Activated CD8-positive, alpha-beta T cell treated with anti-CD3 and anti-CD28 coated beads, Interleukin-2, amount 10 ng/mL, durations not matched to agents 7 days and 5 days (primary cell): ENCODE measurements at regions not wholly inside any gene's neighbourhood (a gene's known extent, or its start where the extent isn't known, plus 50 kb on each side); places are given as distances from the start of the nearest gene placed in this dataset.
"Not testable (repeated sequence)": the region's sequence is repeated elsewhere in the genome, so short reads cannot be mapped to it uniquely, and the experiment has no call there.

Experiments used
- ATAC-seq: fragments of 150-1000 bp; cut with Tn5 transposase; one replicate; pipeline ENCODE4 v1.10.0; 2021; ENCODE audit warnings: moderate library complexity
- CTCF ChIA-PET: fragments of 350-600 bp; sonication (Branson Sonifier 250); formaldehyde crosslinking; loops from one replicate; lab custom pipeline; 2021; ENCODE audit warnings: antibody characterized with exemption; lab: Charles Lee
- POLR2A ChIA-PET: fragments of 350-600 bp; sonication (Branson Sonifier 250); formaldehyde crosslinking; loops from one replicate; lab custom pipeline; 2021; ENCODE audit warnings: antibody characterized with exemption; lab: Charles Lee
- DNase-seq: peaks from one replicate; pipeline ENCODE4 v3.0.0-alpha.2; 2020
- H3K27ac Mint-ChIP-seq: one replicate; pipeline ENCODE4 v1.8.0; 2021; ENCODE audit warnings: mild to moderate bottlenecking, mixed read lengths
- H3K27me3 Mint-ChIP-seq: one replicate; pipeline ENCODE4 v1.8.0; 2021; ENCODE audit warnings: low read depth, mixed read lengths
- H3K36me3 Mint-ChIP-seq: one replicate; pipeline ENCODE4 v1.8.0; 2021; ENCODE audit warnings: low read depth, mixed read lengths
- H3K4me1 Mint-ChIP-seq: one replicate; pipeline ENCODE4 v1.8.0; 2021; ENCODE audit warnings: low read depth, mixed read lengths
- H3K4me3 Mint-ChIP-seq: one replicate; pipeline ENCODE4 v1.8.0; 2021; ENCODE audit warnings: mild to moderate bottlenecking, mixed read lengths
- H3K9me3 Mint-ChIP-seq: one replicate; pipeline ENCODE4 v1.8.0; 2022; ENCODE audit warnings: mixed read lengths; ENCODE audit not compliant: insufficient read depth

- H3K4me3 Mint-ChIP-seq, H3K4me1 Mint-ChIP-seq, H3K36me3 Mint-ChIP-seq, H3K27ac Mint-ChIP-seq, CTCF ChIA-PET, ATAC-seq, DNase-seq, H3K27me3 Mint-ChIP-seq, H3K9me3 Mint-ChIP-seq, POLR2A ChIA-PET: not testable (repeated sequence)
Observed at GRCh38 chr11:100409267-100409666, 277.8 kb upstream of the ARHGAP42 start.

GRCh38 chr11:100419518-100419917 is 267.6 kb upstream of the ARHGAP42 start:
- ATAC-seq (no peak), DNase-seq (no peak)
- Mint-ChIP-seq H3K4me1 (no peaks in the 10 kb centered on the region), H3K9me3 (peaks cover 33% of the 10 kb centered on the region), H3K4me3 (no peak overlapping the region), H3K27ac (no peak overlapping the region), H3K27me3 (no peaks in the 10 kb centered on the region), H3K36me3 (no peaks in the 10 kb centered on the region)
- CTCF ChIA-PET, result no interaction called here
- POLR2A ChIA-PET, result no interaction called here

GRCh38 chr11:100434821-100435641 is 252.1 kb upstream of the ARHGAP42 start:
- no peak for ATAC-seq
- no peak for DNase-seq
- no peak overlapping the region for H3K27ac Mint-ChIP-seq
- no peaks in the 10 kb centered on the region for H3K36me3 Mint-ChIP-seq
- H3K9me3 Mint-ChIP-seq, result peaks cover 3% of the 10 kb centered on the region
- no peak overlapping the region for H3K4me3 Mint-ChIP-seq
- no peaks in the 10 kb centered on the region for H3K27me3 Mint-ChIP-seq
- no peaks in the 10 kb centered on the region for H3K4me1 Mint-ChIP-seq
- CTCF ChIA-PET, result no interaction called here
- POLR2A ChIA-PET, result no interaction called here

- ChIA-PET POLR2A (no interaction called here), CTCF (no interaction called here)
- H3K36me3 Mint-ChIP-seq, result no peaks in the 10 kb centered on the region
- no peaks in the 10 kb centered on the region for H3K4me1 Mint-ChIP-seq
- peaks cover 3% of the 10 kb centered on the region for H3K9me3 Mint-ChIP-seq
- no peak overlapping the region for H3K27ac Mint-ChIP-seq
- DNase-seq, result no peak
- no peak overlapping the region for H3K4me3 Mint-ChIP-seq
- no peak for ATAC-seq
- no peaks in the 10 kb centered on the region for H3K27me3 Mint-ChIP-seq
Observed at GRCh38 chr11:100438376-100438775, 248.7 kb upstream of the ARHGAP42 start.

- CTCF ChIA-PET, result no interaction called here
- H3K4me3 Mint-ChIP-seq, result no peak overlapping the region
Observed at GRCh38 chr11:100441086-100441485, 246.0 kb upstream of the ARHGAP42 start.

GRCh38 chr11:100442017-100442416 is 245.1 kb upstream of the ARHGAP42 start:
- ChIA-PET CTCF (no interaction called here), POLR2A (no interaction called here)
- Mint-ChIP-seq H3K4me1 (no peaks in the 10 kb centered on the region), H3K36me3 (no peaks in the 10 kb centered on the region), H3K4me3 (no peak overlapping the region), H3K9me3 (peaks cover 3% of the 10 kb centered on the region), H3K27me3 (no peaks in the 10 kb centered on the region), H3K27ac (no peak overlapping the region)
- DNase-seq (no peak), ATAC-seq (no peak)

More at GRCh38 chr11:100441086-100441485, 246.0 kb upstream of the ARHGAP42 start:
- H3K9me3 Mint-ChIP-seq, result peaks cover 3% of the 10 kb centered on the region
- ATAC-seq (no peak), DNase-seq (no peak)
- H3K36me3 Mint-ChIP-seq, result no peaks in the 10 kb centered on the region
- H3K27me3 Mint-ChIP-seq, result no peaks in the 10 kb centered on the region
- no peaks in the 10 kb centered on the region for H3K4me1 Mint-ChIP-seq
- POLR2A ChIA-PET, result no interaction called here
- no peak overlapping the region for H3K27ac Mint-ChIP-seq

GRCh38 chr11:100445231-100445735 is 241.8 kb upstream of the ARHGAP42 start:
- H3K27me3 Mint-ChIP-seq, result no peaks in the 10 kb centered on the region
- no peaks in the 10 kb centered on the region for H3K36me3 Mint-ChIP-seq
- H3K9me3 Mint-ChIP-seq, result peaks cover 3% of the 10 kb centered on the region
- CTCF ChIA-PET, result no interaction called here
- no peaks in the 10 kb centered on the region for H3K4me1 Mint-ChIP-seq
- H3K27ac Mint-ChIP-seq, result no peak overlapping the region
- no peak overlapping the region for H3K4me3 Mint-ChIP-seq
- ATAC-seq (no peak), DNase-seq (no peak)
- POLR2A ChIA-PET, result no interaction called here

GRCh38 chr11:100451801-100452460 is 235.2 kb upstream of the ARHGAP42 start:
- H3K4me1 Mint-ChIP-seq, H3K27ac Mint-ChIP-seq, H3K36me3 Mint-ChIP-seq, ATAC-seq, CTCF ChIA-PET, H3K27me3 Mint-ChIP-seq, H3K9me3 Mint-ChIP-seq, H3K4me3 Mint-ChIP-seq, DNase-seq, POLR2A ChIA-PET: not testable (repeated sequence)

GRCh38 chr11:100459811-100460210 is 227.3 kb upstream of the ARHGAP42 start:
- no peaks in the 10 kb centered on the region for H3K9me3 Mint-ChIP-seq
- ChIA-PET CTCF (no interaction called here), POLR2A (no interaction called here)
- DNase-seq, result no peak
- no peaks in the 10 kb centered on the region for H3K4me1 Mint-ChIP-seq
- no peaks in the 10 kb centered on the region for H3K27me3 Mint-ChIP-seq
- no peak overlapping the region for H3K27ac Mint-ChIP-seq
- H3K36me3 Mint-ChIP-seq, result no peaks in the 10 kb centered on the region
- no peak overlapping the region for H3K4me3 Mint-ChIP-seq
- no peak for ATAC-seq

GRCh38 chr11:100460426-100460825 is 226.7 kb upstream of the ARHGAP42 start:
- Mint-ChIP-seq H3K36me3 (no peaks in the 10 kb centered on the region), H3K9me3 (no peaks in the 10 kb centered on the region), H3K4me3 (no peak overlapping the region), H3K27me3 (no peaks in the 10 kb centered on the region), H3K4me1 (no peaks in the 10 kb centered on the region), H3K27ac (no peak overlapping the region)
- ChIA-PET POLR2A (no interaction called here), CTCF (no interaction called here)
- DNase-seq (no peak), ATAC-seq (no peak)

GRCh38 chr11:100467821-100468508 is 219.1 kb upstream of the ARHGAP42 start:
- no peaks in the 10 kb centered on the region for H3K36me3 Mint-ChIP-seq
- ATAC-seq (no peak), DNase-seq (no peak)
- no peaks in the 10 kb centered on the region for H3K4me1 Mint-ChIP-seq
- no peak overlapping the region for H3K27ac Mint-ChIP-seq
- no peaks in the 10 kb centered on the region for H3K9me3 Mint-ChIP-seq
- CTCF ChIA-PET, result no interaction called here
- POLR2A ChIA-PET, result no interaction called here
- H3K4me3 Mint-ChIP-seq, result no peak overlapping the region
- no peaks in the 10 kb centered on the region for H3K27me3 Mint-ChIP-seq

GRCh38 chr11:100469835-100470234 is 217.3 kb upstream of the ARHGAP42 start:
- no peak overlapping the region for H3K27ac Mint-ChIP-seq
- ChIA-PET CTCF (no interaction called here), POLR2A (no interaction called here)
- DNase-seq (no peak), ATAC-seq (no peak)
- H3K4me3 Mint-ChIP-seq, result no peak overlapping the region
- H3K9me3 Mint-ChIP-seq, result no peaks in the 10 kb centered on the region
- H3K27me3 Mint-ChIP-seq, result no peaks in the 10 kb centered on the region
- no peaks in the 10 kb centered on the region for H3K36me3 Mint-ChIP-seq
- no peaks in the 10 kb centered on the region for H3K4me1 Mint-ChIP-seq
